K562 (cell line): ENCODE measurements at regions not wholly inside any gene's neighbourhood (a gene's known extent, or its start where the extent isn't known, plus 50 kb on each side); places are given as distances from the start of the nearest gene placed in this dataset.

Experiments used
- ATAC-seq: fragments of 200-7000 bp; cut with Tn5 transposase; 3 replicates; pipeline ENCODE4 v1.9.1; 2020; ENCODE audit warnings: moderate library complexity
- BruUV-seq: library from RNA; stranded (reverse); fragments of 400-500 nt; replicated peaks from 2 replicates; lab custom pipeline; 2021; lab: Mats Ljungman, UMichigan
- CTCF ChIA-PET: fragments of 300-600 bp; formaldehyde crosslinking; extraction: SDS; loops from one replicate; lab custom pipeline; 2021; ENCODE audit warnings: low intra/inter-chr PET ratio; lab: Yijun Ruan, JAX
- POLR2A ChIA-PET: fragments of 300-600, 350-650 bp; sonication (Branson Sonifier 250); formaldehyde crosslinking; extraction: SDS; loops from one replicate; lab custom pipeline; 2021; ENCODE audit warnings: antibody characterized with exemption, inconsistent platforms; lab: Yijun Ruan, JAX
- DNase-seq, 4 experiments: peaks; one replicate each; pipeline versions ENCODE4 v3.0.0 to v3.0.0-alpha.2; 2011 to 2018; ENCODE audit warnings: low spot score in 3 of 4, mixed read lengths in 3 of 4; ENCODE audit errors: extremely low read depth in 1 of 4
- FAIRE-seq: peaks from 2 replicates; lab custom pipeline; 2011; peaks lifted over from hg19 to GRCh38; lab: Jason Lieb, UNC
- H2AFZ ChIP-seq: 2 replicates; pipeline ENCODE4 v1.6.0; 2011; ENCODE audit warnings: low read depth, low read length, control low read depth, inconsistent platforms
- H3K27ac ChIP-seq: fragments of 200-600 bp; 3 replicates; pipeline ENCODE4 v1.8.0; 2011; ENCODE audit warnings: low read depth, mild to moderate bottlenecking, control low read depth, inconsistent platforms, low read length, moderate library complexity, mixed read lengths; ENCODE audit errors: extremely low read depth
- H3K27me3 ChIP-seq, 2 experiments: fragments of 300-600 bp in 1 of 2; 2 replicates in 1 of 2; 3 replicates in 1 of 2; pipeline versions ENCODE4 v1.6.0 to v1.8.0; 2011; ENCODE audit warnings: inconsistent platforms in 2 of 2, low read length in 2 of 2, mild to moderate bottlenecking in 1 of 2, mixed read lengths in 1 of 2, moderate library complexity in 1 of 2; ENCODE audit not compliant: control insufficient read depth in 2 of 2, insufficient read depth in 2 of 2
- H3K36me3 ChIP-seq: fragments of 300-600 bp; 3 replicates; pipeline ENCODE4 v1.8.0; 2011; ENCODE audit warnings: mild to moderate bottlenecking, low read length, inconsistent platforms; ENCODE audit not compliant: control insufficient read depth, insufficient read depth
- H3K4me1 ChIP-seq, 2 experiments: fragments of 200-600 bp in 1 of 2; replicated peaks in 1 of 2; 2 replicates in 1 of 2; 3 replicates in 1 of 2; pipeline versions ENCODE4 v1.5.1 to v1.8.0; 2011; ENCODE audit warnings: inconsistent platforms in 2 of 2, low read length in 2 of 2, mild to moderate bottlenecking in 1 of 2, mixed read lengths in 1 of 2, moderate library complexity in 1 of 2; ENCODE audit not compliant: control insufficient read depth in 2 of 2, insufficient read depth in 2 of 2
- H3K4me2 ChIP-seq: 2 replicates; pipeline ENCODE4 v1.6.1; 2011; ENCODE audit warnings: low read length, control low read depth, inconsistent platforms, mixed read lengths; ENCODE audit not compliant: insufficient read depth
- H3K4me3 ChIP-seq: fragments of 200-600 bp; sonication (generic), shearing (Covaris generic); 2 replicates; pipeline ENCODE4 v1.5.1; 2016; ENCODE audit warnings: control low read depth, inconsistent platforms
- H3K79me2 ChIP-seq: fragments of 200-600 bp; 3 replicates; pipeline ENCODE4 v1.8.0; 2011; ENCODE audit warnings: low read length, inconsistent platforms; ENCODE audit not compliant: control insufficient read depth, insufficient read depth
- H3K9ac ChIP-seq, 2 experiments: 2 replicates each; pipeline versions ENCODE4 v1.6.0 to v1.6.1; 2011; ENCODE audit warnings: low read depth in 2 of 2, low read length in 2 of 2, control low read depth in 1 of 2, inconsistent platforms in 1 of 2, mild to moderate bottlenecking in 1 of 2, mixed read lengths in 1 of 2; ENCODE audit not compliant: insufficient read depth in 1 of 2
- H3K9me1 ChIP-seq: one replicate; pipeline ENCODE4 v1.6.0; 2011; ENCODE audit warnings: inconsistent platforms, mild to moderate bottlenecking, low read length, moderate library complexity; ENCODE audit not compliant: control insufficient read depth, insufficient read depth
- H3K9me3 ChIP-seq: replicated peaks from 2 replicates; pipeline ENCODE4 v1.5.1; 2011; ENCODE audit warnings: low read depth, low read length, inconsistent platforms; ENCODE audit not compliant: control insufficient read depth, insufficient read depth
- H4K20me1 ChIP-seq: replicated peaks from 2 replicates; pipeline ENCODE4 v1.6.1; 2011; ENCODE audit warnings: low read length, inconsistent platforms, mixed read lengths; ENCODE audit not compliant: control insufficient read depth, insufficient read depth
- HMG20B ChIP-seq: fragments of 250-450 bp; sonication (Bioruptor Pico); IDR thresholded peaks from 2 replicates; pipeline ENCODE4 v1.5.0; 2021; ENCODE audit warnings: mild to moderate bottlenecking
- HSF4 ChIP-seq: fragments of 250-450 bp; sonication (Bioruptor Pico); IDR thresholded peaks from 2 replicates; pipeline ENCODE4 v2.1.2; 2022; ENCODE audit warnings: mild to moderate bottlenecking, moderate library complexity, borderline replicate concordance
- POLR2H ChIP-seq: IDR thresholded peaks from 2 replicates; pipeline ENCODE4 v1.6.1; 2016; ENCODE audit warnings: missing genetic modification characterization, low read depth, mild to moderate bottlenecking, control low read depth, missing compliant biosample characterization, moderate library complexity
- SREBF2 ChIP-seq: sonication (generic); formaldehyde crosslinking; IDR thresholded peaks from 2 replicates; pipeline ENCODE4 v1.4.0; 2020; ENCODE audit warnings: mild to moderate bottlenecking, missing genetic modification reagents
- ZFP1 ChIP-seq: fragments of 450-650 bp; formaldehyde crosslinking; IDR thresholded peaks from 2 replicates; pipeline ENCODE4 v1.4.0; 2020; ENCODE audit warnings: mild to moderate bottlenecking, mixed read lengths
- ZNF175 ChIP-seq: fragments of 200-800 bp; sonication (Bioruptor generic); IDR thresholded peaks from 2 replicates; pipeline ENCODE4 v1.6.1; 2016; ENCODE audit warnings: low read depth, mild to moderate bottlenecking, missing genetic modification characterization, missing compliant biosample characterization
- ZNF384 ChIP-seq: IDR thresholded peaks from 2 replicates; pipeline ENCODE4 v1.6.1; 2012; ENCODE audit warnings: low read depth, low read length, improper control_type of control experiment
- ZNF764 ChIP-seq: fragments of 250-450 bp; sonication (Bioruptor Pico); IDR thresholded peaks from 2 replicates; pipeline ENCODE4 v1.4.0; 2020; ENCODE audit warnings: low read depth, mild to moderate bottlenecking, moderate library complexity
- WGBS: fragments of 100-300 bp; shearing (Covaris generic); methylation state at CpG from one replicate; pipeline ENCODE4 v1.1.6; 2016; ENCODE audit warnings: low coverage, mixed read lengths; ENCODE audit not compliant: insufficient coverage; ENCODE audit errors: missing lambda C conversion rate; 5-methylcytosine and 5-hydroxymethylcytosine counted together
- in situ Hi-C: fragments of 300-500 bp; cut with MboI; formaldehyde crosslinking; loops from 4 replicates; pipeline ENCODE4 v1.15.0; 2018; ENCODE audit warnings: inconsistent platforms, mixed read lengths
- intact Hi-C: fragments of 100-400 bp; cut with micrococcal nuclease; formaldehyde crosslinking; loops from 2 replicates; pipeline ENCODE4 v1.14.2; 2022
- TF ChIP-seq, protein P1 (sequence below): fragments of 450-650 bp; IDR thresholded peaks from 2 replicates; pipeline ENCODE4 v1.6.1; 2016; ENCODE audit warnings: low read depth, mild to moderate bottlenecking, moderate library complexity
- TF ChIP-seq, protein P2 (sequence below): fragments of 250-450 bp; sonication (Bioruptor Pico); IDR thresholded peaks from 2 replicates; pipeline ENCODE4 v1.5.0; 2021
- TF ChIP-seq, protein P3 (sequence below): fragments of 250-450 bp; sonication (Bioruptor Pico); IDR thresholded peaks from 2 replicates; pipeline ENCODE4 v1.9.0; 2021; ENCODE audit warnings: mild to moderate bottlenecking, inconsistent platforms
- TF ChIP-seq, protein P4 (sequence below), 2 experiments: fragments of 450-650 bp; IDR thresholded peaks; 2 replicates each; pipeline ENCODE4 v1.6.1; 2018; ENCODE audit warnings: mild to moderate bottlenecking in 2 of 2, low read depth in 1 of 2; ENCODE audit not compliant: partially characterized antibody in 2 of 2

DNA sequence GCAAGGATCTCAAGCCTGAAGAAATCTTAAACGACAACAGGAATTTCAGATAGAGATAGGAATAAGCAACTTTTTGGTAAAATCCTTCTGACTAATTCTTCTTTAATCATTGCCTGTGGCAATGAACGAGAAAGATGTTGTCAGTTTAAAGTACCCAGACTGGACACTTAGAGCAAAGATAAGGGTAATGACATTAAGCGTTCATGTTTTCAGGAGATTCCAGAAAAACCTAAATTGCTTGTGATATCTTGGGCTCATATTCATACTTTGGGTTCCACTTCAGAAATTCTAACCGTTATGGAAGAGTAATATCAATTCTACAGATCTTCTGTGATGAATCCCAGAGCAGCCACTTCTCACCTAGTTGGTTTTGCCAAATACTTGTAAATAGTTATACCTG lies 73.7 kb upstream of the RHOJ start:
- no peaks in the 10 kb centered on the region for H3K9me1 ChIP-seq
- H2AFZ ChIP-seq: no peak overlapping the region
- no peak overlapping the region for H3K4me3 ChIP-seq
- H3K4me1 ChIP-seq: no peaks in the 10 kb centered on the region
- ATAC-seq (no peak), DNase-seq (no peak), FAIRE-seq (no peak)
- in situ Hi-C loops (no loop called here), intact Hi-C loops (no loop called here)
- no peak overlapping the region for H3K4me2 ChIP-seq
- H3K9ac ChIP-seq: no peak overlapping the region
- no TSS peak for BruUV-seq
- POLR2A ChIA-PET: no interaction called here
- no peak for TF ChIP-seq ZNF764
- no peak for TF ChIP-seq POLR2H (tag)
- TF ChIP-seq, protein P1, sequence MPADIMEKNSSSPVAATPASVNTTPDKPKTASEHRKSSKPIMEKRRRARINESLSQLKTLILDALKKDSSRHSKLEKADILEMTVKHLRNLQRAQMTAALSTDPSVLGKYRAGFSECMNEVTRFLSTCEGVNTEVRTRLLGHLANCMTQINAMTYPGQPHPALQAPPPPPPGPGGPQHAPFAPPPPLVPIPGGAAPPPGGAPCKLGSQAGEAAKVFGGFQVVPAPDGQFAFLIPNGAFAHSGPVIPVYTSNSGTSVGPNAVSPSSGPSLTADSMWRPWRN: no peak
- no peak for TF ChIP-seq SREBF2 (CRISPR knock-in tag)
- TF ChIP-seq, protein P2, sequence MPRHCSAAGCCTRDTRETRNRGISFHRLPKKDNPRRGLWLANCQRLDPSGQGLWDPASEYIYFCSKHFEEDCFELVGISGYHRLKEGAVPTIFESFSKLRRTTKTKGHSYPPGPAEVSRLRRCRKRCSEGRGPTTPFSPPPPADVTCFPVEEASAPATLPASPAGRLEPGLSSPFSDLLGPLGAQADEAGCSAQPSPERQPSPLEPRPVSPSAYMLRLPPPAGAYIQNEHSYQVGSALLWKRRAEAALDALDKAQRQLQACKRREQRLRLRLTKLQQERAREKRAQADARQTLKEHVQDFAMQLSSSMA: no peak
- no peak for TF ChIP-seq ZNF175 (CRISPR knock-in tag)
- TF ChIP-seq ZNF384: no peak
- TF ChIP-seq HMG20B (CRISPR knock-in tag): no peak
- TF ChIP-seq, protein P3, sequence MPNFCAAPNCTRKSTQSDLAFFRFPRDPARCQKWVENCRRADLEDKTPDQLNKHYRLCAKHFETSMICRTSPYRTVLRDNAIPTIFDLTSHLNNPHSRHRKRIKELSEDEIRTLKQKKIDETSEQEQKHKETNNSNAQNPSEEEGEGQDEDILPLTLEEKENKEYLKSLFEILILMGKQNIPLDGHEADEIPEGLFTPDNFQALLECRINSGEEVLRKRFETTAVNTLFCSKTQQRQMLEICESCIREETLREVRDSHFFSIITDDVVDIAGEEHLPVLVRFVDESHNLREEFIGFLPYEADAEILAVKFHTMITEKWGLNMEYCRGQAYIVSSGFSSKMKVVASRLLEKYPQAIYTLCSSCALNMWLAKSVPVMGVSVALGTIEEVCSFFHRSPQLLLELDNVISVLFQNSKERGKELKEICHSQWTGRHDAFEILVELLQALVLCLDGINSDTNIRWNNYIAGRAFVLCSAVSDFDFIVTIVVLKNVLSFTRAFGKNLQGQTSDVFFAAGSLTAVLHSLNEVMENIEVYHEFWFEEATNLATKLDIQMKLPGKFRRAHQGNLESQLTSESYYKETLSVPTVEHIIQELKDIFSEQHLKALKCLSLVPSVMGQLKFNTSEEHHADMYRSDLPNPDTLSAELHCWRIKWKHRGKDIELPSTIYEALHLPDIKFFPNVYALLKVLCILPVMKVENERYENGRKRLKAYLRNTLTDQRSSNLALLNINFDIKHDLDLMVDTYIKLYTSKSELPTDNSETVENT (CRISPR knock-in tag): no peak
- TF ChIP-seq HSF4 (CRISPR knock-in tag): no peak
- TF ChIP-seq, protein P4, sequence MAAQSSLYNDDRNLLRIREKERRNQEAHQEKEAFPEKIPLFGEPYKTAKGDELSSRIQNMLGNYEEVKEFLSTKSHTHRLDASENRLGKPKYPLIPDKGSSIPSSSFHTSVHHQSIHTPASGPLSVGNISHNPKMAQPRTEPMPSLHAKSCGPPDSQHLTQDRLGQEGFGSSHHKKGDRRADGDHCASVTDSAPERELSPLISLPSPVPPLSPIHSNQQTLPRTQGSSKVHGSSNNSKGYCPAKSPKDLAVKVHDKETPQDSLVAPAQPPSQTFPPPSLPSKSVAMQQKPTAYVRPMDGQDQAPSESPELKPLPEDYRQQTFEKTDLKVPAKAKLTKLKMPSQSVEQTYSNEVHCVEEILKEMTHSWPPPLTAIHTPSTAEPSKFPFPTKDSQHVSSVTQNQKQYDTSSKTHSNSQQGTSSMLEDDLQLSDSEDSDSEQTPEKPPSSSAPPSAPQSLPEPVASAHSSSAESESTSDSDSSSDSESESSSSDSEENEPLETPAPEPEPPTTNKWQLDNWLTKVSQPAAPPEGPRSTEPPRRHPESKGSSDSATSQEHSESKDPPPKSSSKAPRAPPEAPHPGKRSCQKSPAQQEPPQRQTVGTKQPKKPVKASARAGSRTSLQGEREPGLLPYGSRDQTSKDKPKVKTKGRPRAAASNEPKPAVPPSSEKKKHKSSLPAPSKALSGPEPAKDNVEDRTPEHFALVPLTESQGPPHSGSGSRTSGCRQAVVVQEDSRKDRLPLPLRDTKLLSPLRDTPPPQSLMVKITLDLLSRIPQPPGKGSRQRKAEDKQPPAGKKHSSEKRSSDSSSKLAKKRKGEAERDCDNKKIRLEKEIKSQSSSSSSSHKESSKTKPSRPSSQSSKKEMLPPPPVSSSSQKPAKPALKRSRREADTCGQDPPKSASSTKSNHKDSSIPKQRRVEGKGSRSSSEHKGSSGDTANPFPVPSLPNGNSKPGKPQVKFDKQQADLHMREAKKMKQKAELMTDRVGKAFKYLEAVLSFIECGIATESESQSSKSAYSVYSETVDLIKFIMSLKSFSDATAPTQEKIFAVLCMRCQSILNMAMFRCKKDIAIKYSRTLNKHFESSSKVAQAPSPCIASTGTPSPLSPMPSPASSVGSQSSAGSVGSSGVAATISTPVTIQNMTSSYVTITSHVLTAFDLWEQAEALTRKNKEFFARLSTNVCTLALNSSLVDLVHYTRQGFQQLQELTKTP (IDR thresholded peaks at IDR 0.05; ENCODE audit: low read depth in 1 of 2, partially characterized antibody in 2 of 2): no peak
- no peak for TF ChIP-seq ZFP1 (CRISPR knock-in tag)
- H3K27me3 ChIP-seq: no peaks in the 10 kb centered on the region
- H3K9me3 ChIP-seq: no peaks in the 10 kb centered on the region
- no peaks in the 10 kb centered on the region for H3K79me2 ChIP-seq
- no peaks in the 10 kb centered on the region for H4K20me1 ChIP-seq
- WGBS: 3% methylated on average over 3 of the region's 4 CpGs
- H3K36me3 ChIP-seq: no peaks in the 10 kb centered on the region
- H3K27ac ChIP-seq: no peak overlapping the region
- CTCF ChIA-PET: no interaction called here
